Peyer's patch (tissue), 4 donors: ENCODE measurements at regions not wholly inside any gene's neighbourhood (a gene's known extent, or its start where the extent isn't known, plus 50 kb on each side); places are given as distances from the start of the nearest gene placed in this dataset.

Source experiments
- CTCF ChIP-seq, 6 experiments: fragments of 450-650 bp in 4 of 6; fragments of 200-600 bp in 2 of 6; sonication (generic) in 1 of 6; IDR thresholded peaks; one replicate each; pipeline ENCODE4 v1.5.1; 2017 to 2019; ENCODE audit warnings: antibody characterized with exemption in 6 of 6, mild to moderate bottlenecking in 3 of 6, moderate library complexity in 1 of 6
- POLR2A ChIP-seq, 2 donors: fragments of 450-650 bp; IDR thresholded peaks; one replicate each; pipeline ENCODE4 v1.5.1; 2017; ENCODE audit warnings: antibody characterized with exemption in 2 of 2, mild to moderate bottlenecking in 2 of 2, moderate library complexity in 2 of 2

GRCh38 chr5:92268343-92268742 is 885.2 kb upstream of the ARRDC3 start:
- no peak for TF ChIP-seq CTCF (IDR thresholded peaks at IDR 0.05)
- TF ChIP-seq POLR2A (IDR thresholded peaks at IDR 0.05): no peak
